Upper lobe of right lung (tissue), 1 donor: ENCODE measurements at regions not wholly inside any gene's neighbourhood (a gene's known extent, or its start where the extent isn't known, plus 50 kb on each side); places are given as distances from the start of the nearest gene placed in this dataset.

Experiments used
- ATAC-seq: fragments of 200-7000 bp; cut with Tn5 transposase; one replicate; pipeline ENCODE4 v1.9.1; 2020; ENCODE audit warnings: mild to moderate bottlenecking, moderate library complexity
- DNase-seq: peaks from one replicate; pipeline ENCODE4 v3.0.0-alpha.2; 2020
- H3K27ac ChIP-seq: fragments of 200-600 bp; one replicate; pipeline ENCODE4 v1.8.0; 2022
- H3K27me3 ChIP-seq: fragments of 200-600 bp; one replicate; pipeline ENCODE4 v1.8.0; 2022; ENCODE audit warnings: mild to moderate bottlenecking
- H3K36me3 ChIP-seq: fragments of 200-600 bp; one replicate; pipeline ENCODE4 v1.8.0; 2022
- H3K4me1 ChIP-seq: fragments of 200-600 bp; one replicate; pipeline ENCODE4 v1.8.0; 2022
- H3K4me3 ChIP-seq: fragments of 200-600 bp; one replicate; pipeline ENCODE4 v1.8.0; 2022; ENCODE audit warnings: mild to moderate bottlenecking
- H3K9me3 ChIP-seq: fragments of 200-600 bp; one replicate; pipeline ENCODE4 v1.8.0; 2022
- intact Hi-C: fragments of 100-400 bp; cut with DNase I; formaldehyde crosslinking; loops from one replicate; pipeline ENCODE4 v1.11.0; 2022
- TF ChIP-seq, protein P1 (sequence below): fragments of 200-600 bp; IDR thresholded peaks from one replicate; pipeline ENCODE4 v1.8.0; 2022; ENCODE audit warnings: antibody characterized with exemption
- donor health status: DM: no; HTN: yes; CAD: no; lungs with severe emphysema.

- Histone ChIP-seq H3K4me1 (no peaks in the 10 kb centered on the region), H3K36me3 (no peaks in the 10 kb centered on the region), H3K27me3 (no peaks in the 10 kb centered on the region), H3K9me3 (no peaks in the 10 kb centered on the region), H3K27ac (no peak overlapping the region), H3K4me3 (no peak overlapping the region)
- intact Hi-C loops, result no loop called here
- TF ChIP-seq, protein P1, sequence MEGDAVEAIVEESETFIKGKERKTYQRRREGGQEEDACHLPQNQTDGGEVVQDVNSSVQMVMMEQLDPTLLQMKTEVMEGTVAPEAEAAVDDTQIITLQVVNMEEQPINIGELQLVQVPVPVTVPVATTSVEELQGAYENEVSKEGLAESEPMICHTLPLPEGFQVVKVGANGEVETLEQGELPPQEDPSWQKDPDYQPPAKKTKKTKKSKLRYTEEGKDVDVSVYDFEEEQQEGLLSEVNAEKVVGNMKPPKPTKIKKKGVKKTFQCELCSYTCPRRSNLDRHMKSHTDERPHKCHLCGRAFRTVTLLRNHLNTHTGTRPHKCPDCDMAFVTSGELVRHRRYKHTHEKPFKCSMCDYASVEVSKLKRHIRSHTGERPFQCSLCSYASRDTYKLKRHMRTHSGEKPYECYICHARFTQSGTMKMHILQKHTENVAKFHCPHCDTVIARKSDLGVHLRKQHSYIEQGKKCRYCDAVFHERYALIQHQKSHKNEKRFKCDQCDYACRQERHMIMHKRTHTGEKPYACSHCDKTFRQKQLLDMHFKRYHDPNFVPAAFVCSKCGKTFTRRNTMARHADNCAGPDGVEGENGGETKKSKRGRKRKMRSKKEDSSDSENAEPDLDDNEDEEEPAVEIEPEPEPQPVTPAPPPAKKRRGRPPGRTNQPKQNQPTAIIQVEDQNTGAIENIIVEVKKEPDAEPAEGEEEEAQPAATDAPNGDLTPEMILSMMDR, result no peak
- ATAC-seq (no peak), DNase-seq (no peak)
Measured at GRCh38 chr2:121161272-121161671, 123.7 kb downstream of the TFCP2L1 start.

GRCh38 chr2:121162893-121163292 is 122.1 kb downstream of the TFCP2L1 start:
- no peak overlapping the region for H3K27ac ChIP-seq
- TF ChIP-seq, protein P1, result no peak
- DNase-seq, result no peak
- H3K4me3 ChIP-seq, result no peak overlapping the region
- no peaks in the 10 kb centered on the region for H3K4me1 ChIP-seq
- ATAC-seq, result no peak
- no peaks in the 10 kb centered on the region for H3K9me3 ChIP-seq
- no peaks in the 10 kb centered on the region for H3K27me3 ChIP-seq
- H3K36me3 ChIP-seq, result no peaks in the 10 kb centered on the region
- intact Hi-C loops, result no loop called here

DNA sequence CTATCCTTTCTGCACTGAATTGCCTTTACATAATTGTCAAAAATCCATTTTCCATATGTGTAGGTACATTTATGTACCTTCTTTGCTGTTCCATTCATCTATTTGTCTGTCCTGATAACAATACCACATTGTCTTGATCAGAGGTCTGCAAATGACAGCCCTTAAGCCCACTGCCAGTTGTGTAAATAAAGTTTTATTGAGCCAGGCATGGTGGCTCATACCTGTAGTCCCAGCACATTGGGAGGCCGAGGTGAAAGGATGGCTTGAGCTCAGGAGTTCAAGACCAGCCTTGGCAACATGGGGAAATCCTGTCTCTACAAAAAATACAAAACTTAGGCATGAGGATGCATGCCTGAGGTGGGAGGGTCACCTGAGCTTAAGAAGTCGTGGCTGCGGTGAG is 121.0 kb downstream of the TFCP2L1 start:
- TF ChIP-seq, protein P1, result no peak
- Histone ChIP-seq H3K4me1 (no peaks in the 10 kb centered on the region), H3K4me3 (no peak overlapping the region), H3K27me3 (no peaks in the 10 kb centered on the region), H3K9me3 (no peaks in the 10 kb centered on the region), H3K27ac (no peak overlapping the region), H3K36me3 (no peaks in the 10 kb centered on the region)
- no peak for DNase-seq
- ATAC-seq, result no peak
- intact Hi-C loops, result no loop called here

- Histone ChIP-seq H3K4me3 (no peak overlapping the region), H3K27ac (no peak overlapping the region), H3K36me3 (no peaks in the 10 kb centered on the region), H3K4me1 (no peaks in the 10 kb centered on the region), H3K9me3 (no peaks in the 10 kb centered on the region), H3K27me3 (no peaks in the 10 kb centered on the region)
- ATAC-seq (no peak), DNase-seq (no peak)
- intact Hi-C loops, result no loop called here
- TF ChIP-seq, protein P1, result no peak
Measured at GRCh38 chr2:121165038-121165542, 119.9 kb downstream of the TFCP2L1 start.
